Ectodermal cell (in vitro differentiated cells): ENCODE measurements at regions not wholly inside any gene's neighbourhood (a gene's known extent, or its start where the extent isn't known, plus 50 kb on each side); places are given as distances from the start of the nearest gene placed in this dataset.

ENCODE experiments used
- H3K27ac ChIP-seq: 2 replicates; pipeline ENCODE4 v1.7.0; 2013; ENCODE audit warnings: mild to moderate bottlenecking, low read depth, low read length; ENCODE audit not compliant: insufficient read depth, poor library complexity, severe bottlenecking
- H3K27me3 ChIP-seq: 2 replicates; pipeline ENCODE4 v1.7.0; 2013; ENCODE audit warnings: mild to moderate bottlenecking, low read length; ENCODE audit not compliant: insufficient read depth, control insufficient read depth, poor library complexity, severe bottlenecking
- H3K36me3 ChIP-seq: one replicate; pipeline ENCODE4 v1.7.0; 2013; ENCODE audit warnings: low read length; ENCODE audit not compliant: control insufficient read depth, insufficient read depth
- H3K4me1 ChIP-seq: one replicate; pipeline ENCODE4 v1.7.0; 2013; ENCODE audit warnings: low read length; ENCODE audit not compliant: control insufficient read depth, insufficient read depth
- H3K4me3 ChIP-seq: 2 replicates; pipeline ENCODE4 v1.7.0; 2013; ENCODE audit warnings: low read depth, low read length, control low read depth; ENCODE audit not compliant: insufficient read depth
- H3K9me3 ChIP-seq: 2 replicates; pipeline ENCODE4 v1.7.0; 2013; ENCODE audit warnings: mild to moderate bottlenecking, low read length, moderate library complexity; ENCODE audit not compliant: control insufficient read depth
- WGBS, 2 experiments: methylation state at CpG; one replicate each; pipeline ENCODE4 v1.1.7; 2013; ENCODE audit warnings: missing lambda C conversion rate in 2 of 2; 5-methylcytosine and 5-hydroxymethylcytosine counted together

DNA sequence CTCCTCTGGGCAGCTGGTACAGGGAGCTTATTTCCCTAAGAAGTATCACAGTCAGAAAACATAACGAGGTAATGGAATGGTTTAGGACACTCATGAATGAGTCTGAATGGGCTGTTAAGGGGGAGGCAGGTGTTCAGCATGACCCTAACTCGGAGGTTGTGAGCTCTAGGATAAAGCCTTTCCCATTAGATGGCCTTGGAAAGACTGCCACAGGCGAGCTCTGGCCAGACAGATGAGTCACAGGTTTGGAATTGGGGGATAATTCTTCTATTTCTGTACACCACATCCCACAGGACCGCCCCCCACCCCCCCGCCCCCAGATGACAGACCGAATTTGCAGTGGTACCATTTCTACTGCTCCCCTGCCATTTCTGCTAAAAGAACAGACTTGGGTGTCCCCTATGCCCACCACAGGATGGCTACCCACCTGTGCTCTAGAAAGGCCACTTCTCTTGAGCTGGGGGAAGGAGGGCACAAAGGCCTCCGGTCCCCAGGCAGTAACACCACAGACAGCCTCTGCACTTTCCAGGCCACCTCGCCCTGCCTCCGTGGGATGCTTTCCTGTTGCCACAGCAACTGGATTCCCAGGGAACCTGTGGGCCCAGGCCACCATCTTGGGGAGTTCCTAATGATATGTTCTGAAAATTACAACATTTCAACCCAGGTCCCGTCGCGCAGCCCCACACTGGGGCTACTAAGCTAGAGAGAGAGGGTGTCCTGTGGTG lies 76.7 kb downstream of the TRIM29 start:
- no peak overlapping the region for H3K4me3 ChIP-seq
- H3K36me3 ChIP-seq, result no peaks in the 10 kb centered on the region
- H3K27me3 ChIP-seq, result no peaks in the 10 kb centered on the region
- no peak overlapping the region for H3K27ac ChIP-seq
- WGBS, 2 experiments, result 89 to 92% methylated on average over 12 of the region's 12 CpGs
- H3K9me3 ChIP-seq, result no peaks in the 10 kb centered on the region
- H3K4me1 ChIP-seq, result peaks cover 55% of the 10 kb centered on the region

DNA sequence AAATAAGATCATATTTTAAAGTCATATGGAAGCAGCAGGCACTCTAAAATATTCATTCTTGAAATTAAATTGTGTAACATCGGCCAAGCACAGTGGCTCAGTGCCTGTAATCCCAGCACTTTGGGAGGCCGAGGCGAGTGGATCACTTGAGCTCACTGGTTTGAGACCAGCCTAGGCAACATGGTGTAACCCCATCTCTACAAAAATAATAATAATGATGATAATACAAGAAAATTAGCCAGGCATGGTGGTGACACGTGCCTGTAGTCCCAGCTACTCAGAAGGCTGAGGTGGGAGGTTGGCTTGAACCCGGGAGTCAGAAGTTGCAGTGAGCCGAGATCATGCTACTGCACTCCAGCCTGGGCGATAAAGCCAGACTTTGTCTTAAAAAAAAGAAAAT lies 77.4 kb downstream of the TRIM29 start:
- no peaks in the 10 kb centered on the region for H3K27me3 ChIP-seq
- no peak overlapping the region for H3K4me3 ChIP-seq
- H3K4me1 ChIP-seq, result peaks cover 62% of the 10 kb centered on the region
- H3K9me3 ChIP-seq, result no peaks in the 10 kb centered on the region
- H3K36me3 ChIP-seq, result no peaks in the 10 kb centered on the region
- H3K27ac ChIP-seq, result no peak overlapping the region
- WGBS, 2 experiments, result 89 to 96% methylated on average over 7 of the region's 7 CpGs

DNA sequence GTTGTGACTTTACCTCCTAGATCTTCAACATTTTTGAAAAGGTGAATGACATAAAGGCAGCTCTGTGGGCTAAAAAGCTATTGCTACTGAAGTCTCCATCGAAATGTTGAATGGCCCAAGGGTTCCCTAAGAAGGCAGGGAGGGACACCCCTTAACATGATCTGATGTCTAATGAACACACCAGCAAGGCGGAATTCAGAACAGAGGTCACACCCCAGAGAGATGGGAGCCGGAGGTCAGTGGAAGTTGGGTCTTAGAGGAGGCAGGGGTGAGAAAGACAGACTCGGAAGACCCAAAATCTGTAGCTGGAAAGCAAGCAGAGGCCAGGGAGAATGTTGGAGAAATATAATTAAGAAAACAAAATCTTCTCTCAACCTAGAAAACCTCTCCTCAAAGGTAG lies 79.0 kb downstream of the TRIM29 start:
- Histone ChIP-seq H3K27me3 (no peaks in the 10 kb centered on the region), H3K27ac (no peak overlapping the region), H3K9me3 (no peaks in the 10 kb centered on the region), H3K36me3 (no peaks in the 10 kb centered on the region), H3K4me1 (peaks cover 65% of the 10 kb centered on the region), H3K4me3 (no peak overlapping the region)
- 89 to 90% methylated on average over 4 of the region's 4 CpGs for WGBS, 2 experiments

DNA sequence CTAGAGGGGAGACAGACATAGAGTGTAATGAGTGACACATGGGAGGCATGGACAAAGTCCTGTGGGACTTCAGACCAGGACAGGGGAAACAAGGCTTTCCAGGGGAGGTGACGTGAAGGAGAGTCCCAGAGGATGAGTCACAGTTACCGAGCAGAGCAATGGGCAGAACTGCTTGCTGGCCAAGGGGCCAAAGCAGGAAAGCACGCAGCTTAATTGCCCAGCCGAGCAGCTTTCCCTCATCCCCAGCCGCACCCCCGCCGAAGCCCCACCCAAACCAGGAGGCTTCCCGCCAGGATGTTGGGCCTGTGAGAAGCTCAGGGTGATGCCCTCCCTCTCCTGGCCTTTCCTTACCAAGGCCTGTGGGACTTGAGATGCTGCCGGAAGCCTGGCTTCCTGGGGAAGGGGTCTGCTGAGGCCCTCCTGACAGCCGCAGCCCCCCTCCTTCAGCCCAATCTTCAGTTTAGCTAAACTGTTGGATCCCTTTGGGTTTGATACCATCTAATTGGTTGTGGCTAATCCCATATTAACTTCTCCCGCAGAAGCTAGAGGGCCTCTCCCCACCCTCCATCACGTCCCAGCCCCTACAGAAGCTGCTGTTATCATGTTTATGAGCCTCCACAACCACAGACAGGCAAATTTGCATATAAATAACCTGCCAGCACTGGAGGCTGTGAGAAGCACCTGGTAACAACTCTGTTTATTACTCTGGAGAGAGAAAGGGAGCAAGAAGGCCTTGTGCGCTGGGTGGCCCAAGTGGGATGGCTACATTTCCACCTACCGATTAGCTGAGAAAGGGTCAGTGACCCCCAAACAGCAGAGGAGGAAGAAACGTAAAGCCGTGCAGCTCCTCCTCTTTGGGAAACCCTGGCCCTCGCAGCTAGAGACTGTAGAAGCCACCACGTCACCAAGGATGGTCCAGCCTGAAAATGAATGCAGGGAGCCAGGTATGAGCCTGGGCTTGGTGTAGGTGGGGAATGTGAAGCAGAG lies 80.0 kb downstream of the TRIM29 start:
- H3K36me3 ChIP-seq, result no peaks in the 10 kb centered on the region
- no peak overlapping the region for H3K27ac ChIP-seq

DNA sequence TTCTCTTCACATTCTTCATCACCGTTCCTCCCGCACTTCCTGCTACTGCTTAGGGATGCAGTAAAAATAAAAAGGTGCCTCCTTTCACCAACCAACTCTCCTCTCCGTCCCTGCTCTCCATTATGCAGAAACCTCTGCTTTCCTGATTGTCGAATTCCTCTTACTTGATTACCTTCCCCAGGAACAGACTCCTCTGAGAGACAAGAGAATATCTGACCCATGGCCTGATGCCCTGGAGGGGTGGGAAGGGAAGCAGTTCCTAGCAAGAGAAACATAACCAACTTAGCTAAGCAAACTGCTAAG lies 80.9 kb downstream of the TRIM29 start:
- Histone ChIP-seq H3K4me3 (no peak overlapping the region), H3K9me3 (no peaks in the 10 kb centered on the region), H3K27me3 (no peaks in the 10 kb centered on the region), H3K27ac (no peak overlapping the region), H3K4me1 (peaks cover 47% of the 10 kb centered on the region), H3K36me3 (peaks cover 4% of the 10 kb centered on the region)
- WGBS, 2 experiments, result 61 to 63% methylated on average over 4 of the region's 4 CpGs

More for the DNA sequence above, 80.0 kb downstream of the TRIM29 start:
- peaks cover 56% of the 10 kb centered on the region for H3K4me1 ChIP-seq
- no peak overlapping the region for H3K4me3 ChIP-seq
- no peaks in the 10 kb centered on the region for H3K27me3 ChIP-seq
- WGBS, 2 experiments, result 31 to 35% methylated on average over 18 of the region's 18 CpGs
- no peaks in the 10 kb centered on the region for H3K9me3 ChIP-seq

DNA sequence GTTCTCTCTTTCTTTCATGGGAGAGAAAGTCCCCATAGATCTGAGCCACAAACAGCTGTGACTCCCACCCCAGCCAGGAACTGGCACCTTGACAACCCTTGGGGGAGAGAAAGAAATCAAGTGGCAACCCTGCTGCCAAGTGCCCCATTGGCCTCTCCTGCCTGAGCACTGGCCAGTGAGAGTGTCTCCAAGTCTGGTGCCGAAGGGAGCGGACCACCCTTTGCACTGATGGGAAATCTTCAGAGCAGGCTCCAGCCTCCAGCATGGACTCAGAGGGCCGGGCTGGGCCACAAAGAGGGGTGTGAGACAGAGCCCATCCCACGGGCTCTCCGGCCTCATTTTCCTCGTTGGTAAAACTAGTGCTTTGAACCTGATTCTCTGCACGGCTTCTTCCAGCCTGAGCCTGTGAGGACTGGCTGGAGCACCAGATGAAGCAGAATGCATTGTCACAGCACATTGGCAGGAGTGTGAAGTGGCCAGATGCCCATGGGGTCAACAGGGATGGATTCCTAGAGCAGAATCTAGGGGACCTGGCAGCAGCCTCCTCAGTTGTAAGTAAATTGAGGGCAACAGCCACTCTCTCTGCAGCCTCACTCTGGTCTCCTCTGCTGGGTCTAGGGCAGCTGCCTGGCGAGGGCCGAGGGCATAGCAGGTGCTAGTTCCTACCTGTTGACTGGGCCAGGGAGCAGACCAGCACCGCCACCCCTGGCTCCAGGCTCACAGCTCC lies 81.4 kb downstream of the TRIM29 start:
- H3K27ac ChIP-seq, result no peak overlapping the region
- H3K4me1 ChIP-seq, result peaks cover 42% of the 10 kb centered on the region

DNA sequence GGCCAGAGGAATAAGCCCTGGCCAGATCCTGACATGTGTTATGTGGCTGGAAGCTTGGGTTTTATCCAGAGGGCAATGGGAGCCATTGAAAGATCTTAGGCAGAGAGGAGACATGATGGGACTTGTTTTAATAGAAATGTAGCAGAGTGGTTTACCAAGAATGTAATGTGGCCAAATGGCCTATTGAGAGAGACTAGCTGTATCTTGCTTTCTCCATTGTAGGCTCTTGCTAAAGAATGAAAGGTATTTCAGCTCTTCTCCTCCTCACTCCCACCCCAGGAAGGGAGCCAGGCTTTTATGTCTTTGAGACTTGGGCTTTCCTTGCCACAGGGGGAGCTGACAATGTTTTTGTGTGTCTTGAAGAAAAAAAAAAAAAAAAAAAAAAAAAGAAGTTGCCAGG lies 82.3 kb downstream of the TRIM29 start:
- Histone ChIP-seq H3K27ac (no peak overlapping the region), H3K4me1 (peaks cover 37% of the 10 kb centered on the region), H3K4me3 (no peak overlapping the region), H3K27me3 (no peaks in the 10 kb centered on the region), H3K9me3 (no peaks in the 10 kb centered on the region), H3K36me3 (peaks cover 4% of the 10 kb centered on the region)

More for the DNA sequence above, 81.4 kb downstream of the TRIM29 start:
- no peaks in the 10 kb centered on the region for H3K27me3 ChIP-seq
- WGBS, 2 experiments, result 92 to 93% methylated on average over 10 of the region's 10 CpGs
- no peaks in the 10 kb centered on the region for H3K9me3 ChIP-seq
- H3K4me3 ChIP-seq, result no peak overlapping the region
- H3K36me3 ChIP-seq, result peaks cover 4% of the 10 kb centered on the region

DNA sequence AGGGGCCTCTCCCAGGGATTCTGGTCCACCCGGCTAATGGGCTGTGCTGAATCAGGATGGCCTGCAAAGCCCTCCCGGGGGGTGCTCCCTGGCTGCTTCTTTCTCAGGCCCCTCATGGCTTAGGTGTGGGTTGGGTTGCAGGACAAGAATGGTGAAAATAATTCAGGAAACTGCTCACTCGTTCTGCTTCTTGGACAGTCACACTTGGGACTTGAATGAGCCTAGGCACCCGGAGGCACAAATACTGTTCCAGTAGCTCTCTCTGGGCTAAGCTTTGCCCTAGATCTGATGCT lies 83.2 kb downstream of the TRIM29 start:
- no peak overlapping the region for H3K4me3 ChIP-seq
- H3K4me1 ChIP-seq, result peaks cover 37% of the 10 kb centered on the region
- no peak overlapping the region for H3K27ac ChIP-seq
- H3K9me3 ChIP-seq, result no peaks in the 10 kb centered on the region
- H3K27me3 ChIP-seq, result no peaks in the 10 kb centered on the region
- 92 to 97% methylated on average over 4 of the region's 4 CpGs for WGBS, 2 experiments
- H3K36me3 ChIP-seq, result peaks cover 4% of the 10 kb centered on the region

DNA sequence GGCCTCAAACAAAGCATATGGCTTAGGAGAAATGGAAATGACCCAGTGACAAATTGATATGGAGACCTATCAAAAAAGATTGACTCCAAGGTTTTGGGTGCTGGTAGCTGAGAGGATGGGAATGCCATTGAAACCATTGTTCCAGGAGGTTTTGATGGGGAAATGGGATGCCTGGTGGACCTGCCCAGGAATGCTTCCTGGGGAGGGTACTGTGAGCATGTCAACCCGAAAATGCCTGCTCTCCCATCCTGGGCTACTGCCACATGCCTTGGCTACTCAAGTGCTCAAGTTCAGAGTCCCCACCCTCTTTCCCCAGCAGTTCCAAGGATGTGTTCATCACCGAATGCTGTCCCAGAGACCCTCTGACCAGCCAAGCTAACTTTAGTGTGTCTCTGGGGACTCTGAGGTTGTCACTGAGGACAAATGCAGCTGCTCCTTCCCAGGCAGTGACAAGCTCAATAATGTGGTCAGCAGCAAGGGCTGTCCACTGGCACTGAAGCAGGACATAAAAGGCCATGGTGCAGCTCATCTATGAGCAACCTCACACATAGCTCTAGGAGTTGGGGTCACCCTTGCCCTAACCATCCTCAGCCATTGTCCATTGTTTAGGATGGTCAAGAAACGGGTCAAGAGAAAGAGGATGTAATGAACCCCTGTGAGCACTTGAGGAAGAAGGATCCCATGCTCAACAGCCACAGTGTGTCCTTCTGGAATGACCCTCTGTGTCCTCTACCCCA lies 83.7 kb downstream of the TRIM29 start:
- H3K9me3 ChIP-seq, result no peaks in the 10 kb centered on the region
- H3K4me3 ChIP-seq, result no peak overlapping the region
- WGBS, 2 experiments, result 96% methylated on average over 3 of the region's 3 CpGs
- H3K27ac ChIP-seq, result no peak overlapping the region
- H3K27me3 ChIP-seq, result no peaks in the 10 kb centered on the region
- H3K4me1 ChIP-seq, result peaks cover 37% of the 10 kb centered on the region
- H3K36me3 ChIP-seq, result peaks cover 4% of the 10 kb centered on the region
